DMS 273 treated with DMSO at 0.1 percent for 48 hours (cell line): ENCODE measurements at regions not wholly inside any gene's neighbourhood (a gene's known extent, or its start where the extent isn't known, plus 50 kb on each side); places are given as distances from the start of the nearest gene placed in this dataset.

Experiments
- DNase-seq: peaks from one replicate; lab custom pipeline; 2025; lab: John Stamatoyannopoulos, UW

- DNase-seq: no peak
Observed at GRCh38 chr9:13596383-13596970, 317.0 kb upstream of the MPDZ start.

- DNase-seq: no peak
Observed at GRCh38 chr9:13590996-13591395, 311.5 kb upstream of the MPDZ start.

DNA sequence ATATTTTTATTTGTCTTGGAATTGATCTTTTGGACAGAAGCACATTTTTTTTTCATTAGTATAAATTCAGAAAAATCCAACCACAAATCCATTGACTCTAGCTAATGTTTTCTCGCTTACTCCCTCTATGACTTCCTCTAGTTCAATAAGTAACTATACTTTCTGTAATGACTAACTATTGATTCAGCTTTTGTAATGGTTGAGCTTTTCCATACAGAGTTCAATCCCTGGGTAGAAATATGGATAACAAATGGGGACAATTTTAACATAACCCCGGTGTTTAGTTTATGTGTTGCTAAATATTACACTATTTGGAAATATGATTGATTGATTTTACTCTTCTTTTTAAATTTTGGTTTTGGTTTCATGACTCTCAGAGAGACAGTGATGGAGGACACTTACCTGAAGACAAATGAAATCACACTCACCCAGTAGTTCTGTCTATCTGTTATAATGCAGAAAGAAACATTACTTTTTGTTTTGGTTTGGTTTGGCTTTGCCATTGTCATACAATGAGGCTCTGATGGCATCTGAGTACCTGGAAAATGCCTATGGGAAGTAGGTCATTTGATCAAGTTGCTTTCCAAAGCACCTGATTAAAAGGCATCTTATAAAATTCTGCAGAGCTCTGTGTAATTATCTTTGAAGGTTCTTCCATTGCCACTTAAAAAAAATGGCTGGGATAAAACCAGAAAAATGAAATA, 309.7 kb upstream of the MPDZ start:
- no peak for DNase-seq

GRCh38 chr9:13588151-13589033, 308.9 kb upstream of the MPDZ start:
- no peak for DNase-seq

DNA sequence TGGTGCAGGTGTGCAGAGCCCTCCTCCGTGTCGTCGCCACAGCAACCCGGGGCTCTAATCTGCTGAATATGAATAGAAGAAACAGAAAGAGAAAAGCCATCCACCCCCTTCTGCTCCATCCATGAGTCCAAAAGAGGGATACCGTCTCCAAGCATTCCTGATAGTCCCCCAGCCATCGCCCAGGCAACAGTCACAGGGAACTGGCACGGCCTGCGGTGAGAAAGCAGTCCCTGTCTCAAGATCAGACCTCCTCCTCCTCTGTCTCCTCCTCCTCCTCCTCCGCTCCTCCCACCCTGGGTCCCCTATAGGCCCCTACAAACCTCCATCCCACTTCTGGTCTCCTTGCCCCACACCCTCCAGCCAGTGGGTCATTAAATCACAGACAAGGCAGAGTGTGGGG, 308.1 kb upstream of the MPDZ start:
- no peak for DNase-seq

DNA sequence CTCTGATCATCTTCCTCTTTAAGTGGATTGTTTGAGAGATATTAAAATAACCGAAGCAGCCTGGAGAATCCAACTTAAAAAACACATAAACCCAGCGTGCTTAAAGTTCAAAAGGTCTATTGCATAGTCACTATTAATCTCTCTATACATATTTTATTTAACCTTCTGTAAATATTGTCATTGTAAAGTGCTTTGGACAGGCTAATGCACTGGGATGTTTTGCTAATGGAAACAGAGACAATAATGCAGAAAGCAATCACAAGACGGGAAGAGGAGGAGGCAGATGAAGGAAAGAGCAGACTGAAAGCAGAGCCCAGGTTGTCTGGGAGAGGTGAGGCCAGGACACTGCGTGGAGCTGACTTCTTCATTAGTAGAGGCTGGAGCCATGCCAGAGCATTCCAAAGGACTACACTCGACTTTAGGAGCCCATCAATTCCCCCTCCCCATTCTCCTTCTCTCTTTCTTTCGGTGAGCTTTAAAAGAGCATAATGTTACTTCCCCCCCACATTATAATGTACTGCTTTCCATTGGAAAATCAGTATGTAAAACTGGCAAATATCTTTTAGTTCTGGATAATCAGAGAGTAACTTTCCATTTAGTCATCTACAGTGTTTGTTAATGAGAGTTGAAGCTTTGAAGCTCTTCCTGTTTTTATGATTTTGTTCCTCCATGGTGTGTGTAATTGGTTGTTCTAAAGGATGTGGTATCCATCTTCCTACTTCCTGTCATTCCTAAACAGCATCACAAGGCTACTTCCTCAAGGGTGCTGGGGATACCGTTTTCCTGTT, 307.3 kb upstream of the MPDZ start:
- no peak for DNase-seq

DNA sequence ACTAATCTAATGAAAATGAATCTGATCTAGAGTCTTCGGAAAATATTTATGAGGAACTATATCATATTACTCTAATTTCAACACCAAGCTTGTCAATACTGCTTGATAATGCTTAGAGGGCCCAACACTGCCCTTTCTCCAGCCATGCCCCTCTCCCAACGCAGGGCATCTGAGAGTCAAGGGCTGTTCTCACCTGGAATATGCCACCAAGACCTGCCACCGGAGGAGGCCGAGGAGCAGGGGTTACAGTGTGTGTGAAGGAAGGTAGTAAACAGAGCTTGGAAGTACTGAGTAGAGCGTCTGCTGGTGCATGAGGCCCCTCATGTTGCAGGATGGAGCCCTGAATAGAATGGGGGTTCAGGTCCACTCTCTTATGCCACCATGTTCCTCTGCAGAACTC, 301.3 kb upstream of the MPDZ start:
- no peak for DNase-seq

GRCh38 chr9:13580131-13580530, 300.6 kb upstream of the MPDZ start:
- DNase-seq: no peak

GRCh38 chr9:13576101-13576500, 296.6 kb upstream of the MPDZ start:
- no peak for DNase-seq

DNA sequence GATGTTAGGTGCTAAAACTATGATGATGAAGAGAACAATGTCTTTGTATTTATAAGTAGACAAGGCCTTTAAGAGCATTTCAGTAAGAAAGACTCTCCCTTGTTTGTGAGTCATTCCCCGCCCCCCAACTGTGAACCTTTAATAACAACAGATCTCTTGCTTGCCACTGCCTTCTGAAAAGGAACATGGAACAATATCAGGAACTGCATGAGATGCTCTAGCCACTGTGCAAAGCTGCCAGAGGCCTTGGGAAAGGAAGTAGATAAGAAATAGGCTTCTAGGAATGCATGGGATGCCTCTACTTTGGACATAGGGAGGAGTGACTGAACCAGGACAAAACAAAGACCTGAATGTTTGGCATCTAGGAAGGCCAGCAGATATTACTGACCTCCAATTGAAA, 296.1 kb upstream of the MPDZ start:
- DNase-seq: no peak

DNA sequence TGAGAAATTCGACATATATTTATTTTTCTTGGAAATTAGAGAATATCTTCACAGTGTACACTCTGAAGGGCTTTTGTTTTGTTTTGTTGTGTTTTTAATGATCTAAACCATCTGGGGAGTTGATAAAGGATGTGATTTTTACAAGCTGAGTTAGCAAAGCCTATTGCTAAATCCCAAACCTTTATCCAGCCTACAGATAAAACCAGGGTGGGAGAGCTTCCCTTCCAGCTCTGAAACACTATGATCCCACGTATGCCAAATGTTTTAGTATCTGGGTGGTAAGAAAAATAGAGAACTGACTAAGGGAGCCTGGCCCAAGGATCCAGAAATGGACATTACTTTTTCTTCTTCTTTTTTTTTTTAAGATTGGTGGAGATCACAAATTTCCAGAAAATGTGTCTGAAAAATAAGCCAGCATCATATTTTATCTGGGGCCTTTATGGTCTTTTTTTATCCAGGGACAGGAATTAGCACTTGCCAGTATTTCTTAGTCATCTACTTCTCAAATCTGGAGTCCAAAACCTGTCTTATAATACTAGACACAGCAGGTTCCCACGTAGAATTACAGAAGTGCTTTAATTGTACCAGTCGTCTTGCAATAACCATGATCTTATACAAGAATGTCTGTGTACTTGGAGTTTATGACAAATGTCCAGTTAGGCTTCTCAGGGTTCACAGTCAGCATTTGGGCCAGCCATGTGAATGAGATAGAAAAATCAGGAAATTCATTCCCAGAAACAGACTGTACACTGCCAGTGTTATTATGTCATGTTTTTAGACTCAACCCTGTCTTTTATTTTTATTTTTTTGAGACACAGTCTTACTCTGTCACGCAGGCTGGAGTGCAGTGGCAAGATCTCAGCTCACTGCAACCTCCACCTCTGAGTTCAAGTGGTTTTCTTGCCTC, 290.8 kb upstream of the MPDZ start:
- no peak for DNase-seq

GRCh38 chr9:13569602-13570067, 290.1 kb upstream of the MPDZ start:
- no peak for DNase-seq

DNA sequence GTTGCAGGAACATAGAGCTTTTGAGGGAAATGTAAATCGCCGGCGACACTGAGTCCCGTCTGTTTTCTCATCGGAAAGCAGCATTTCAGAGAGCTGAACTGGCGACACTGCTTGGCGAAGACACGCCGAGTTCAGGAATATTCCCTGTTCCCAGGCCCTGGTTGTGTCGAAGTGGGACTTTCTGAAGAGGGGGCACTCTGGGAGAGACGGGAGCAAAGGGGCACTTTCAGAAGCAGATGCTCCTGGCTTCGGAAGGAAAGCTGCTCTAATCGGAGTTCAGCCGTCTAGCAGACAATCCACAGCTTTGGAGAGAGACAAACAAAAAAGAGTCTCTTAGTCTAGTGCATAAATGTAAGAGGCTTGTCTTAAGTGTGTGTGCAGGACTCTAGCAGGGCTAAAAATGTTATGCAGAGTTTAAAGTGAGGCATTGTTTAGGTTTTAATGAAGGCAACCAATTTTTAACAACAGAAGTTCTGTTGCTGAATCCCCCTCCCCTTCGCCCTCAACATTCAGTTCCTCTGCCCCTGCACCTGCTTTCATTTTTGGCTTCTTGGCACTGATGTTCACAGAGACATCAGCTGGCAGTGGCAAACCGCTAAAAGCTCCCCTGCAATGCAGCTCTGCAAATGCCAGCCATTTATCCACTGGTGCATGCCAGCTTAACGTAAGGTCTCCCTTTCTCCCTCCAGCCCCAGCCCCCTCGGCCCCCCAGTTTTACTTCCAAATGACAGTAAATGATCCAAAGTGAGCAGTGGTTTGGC, 289.5 kb upstream of the MPDZ start:
- DNase-seq: no peak

DNA sequence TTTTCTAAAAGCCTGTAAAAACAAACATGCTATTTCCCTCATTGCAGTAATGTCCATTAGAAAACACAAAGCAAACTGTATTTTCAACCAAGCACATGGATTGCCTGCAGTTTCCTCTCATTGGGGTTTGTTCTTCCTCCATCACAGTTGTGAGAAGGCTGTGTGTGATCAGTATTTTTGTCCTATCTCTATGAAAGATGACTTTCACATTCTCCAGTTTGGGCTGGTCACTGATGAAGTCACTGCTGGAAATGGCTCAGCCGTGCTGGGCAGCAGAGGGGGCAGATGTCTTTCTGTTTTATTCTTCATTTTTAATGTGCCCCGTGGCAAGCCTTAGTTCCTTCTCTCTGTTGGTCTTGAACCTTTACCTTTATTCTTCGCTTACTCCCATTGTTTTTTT, 288.9 kb upstream of the MPDZ start:
- DNase-seq: no peak

GRCh38 chr9:13567833-13568232, 288.3 kb upstream of the MPDZ start:
- no peak for DNase-seq

GRCh38 chr9:13557746-13558145, 278.3 kb upstream of the MPDZ start:
- DNase-seq: no peak

- DNase-seq: no peak
Observed at GRCh38 chr9:13556656-13557055, 277.2 kb upstream of the MPDZ start.

GRCh38 chr9:13555989-13556500, 276.6 kb upstream of the MPDZ start:
- DNase-seq: no peak

- no peak for DNase-seq
Observed at GRCh38 chr9:13555516-13555915, 276.0 kb upstream of the MPDZ start.

DNA sequence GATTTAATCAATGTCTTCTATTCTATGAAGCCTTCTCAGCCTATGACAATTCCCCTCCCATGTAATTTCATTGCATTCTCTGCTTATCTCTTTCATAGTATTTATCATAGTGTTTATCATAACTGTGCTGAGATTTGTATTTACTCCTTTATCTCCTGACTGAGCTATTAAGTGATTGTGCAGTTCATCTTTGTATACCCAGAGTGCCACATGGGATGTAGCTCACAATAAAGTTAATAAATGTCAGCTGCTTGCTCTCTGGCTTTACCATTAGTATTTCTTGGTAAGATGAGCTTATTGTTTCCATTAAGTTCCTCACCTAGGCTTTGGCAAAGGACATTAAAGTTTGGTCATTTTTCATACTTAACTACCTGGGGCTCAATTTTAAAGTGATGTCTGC, 275.1 kb upstream of the MPDZ start:
- no peak for DNase-seq
